ENCODE measurements at regions not wholly inside any gene's neighbourhood (a gene's known extent, or its start where the extent isn't known, plus 50 kb on each side); places are given as distances from the start of the nearest gene placed in this dataset.

DNA sequence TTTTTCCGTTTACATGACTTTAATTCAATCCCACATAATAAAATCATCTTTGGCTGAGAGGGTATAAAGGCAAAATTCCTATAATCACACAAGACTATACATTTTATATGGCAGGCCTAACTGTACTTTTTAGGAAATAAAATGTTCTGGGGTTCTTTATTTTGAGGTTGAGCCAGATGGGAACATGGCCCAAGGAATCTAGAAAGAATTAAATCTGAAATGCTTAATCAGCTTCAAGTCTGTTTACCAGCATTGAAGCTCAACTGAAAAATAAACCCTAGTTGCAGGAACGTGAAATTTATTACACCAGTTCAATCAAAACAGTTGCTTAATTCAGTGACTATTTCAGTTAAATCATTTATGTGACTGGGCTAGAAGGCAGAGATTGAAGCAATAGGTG is 191.0 kb upstream of the BTG1 start:
- no peak for TF ChIP-seq GATA2 (IDR thresholded peaks at IDR 0.05; ENCODE audit: low read depth, low read length)
- TF ChIP-seq GATA3 (IDR thresholded peaks at IDR 0.05; ENCODE audit: low read depth, low read length): no peak
